SK-N-MC (cell line): ENCODE measurements at regions not wholly inside any gene's neighbourhood (a gene's known extent, or its start where the extent isn't known, plus 50 kb on each side); places are given as distances from the start of the nearest gene placed in this dataset.

Experiments used
- DNase-seq: peaks from one replicate; pipeline ENCODE4 v3.0.0-alpha.2; 2011; ENCODE audit warnings: low read depth, low spot score
- H3K27ac ChIP-seq: fragments of 200-600 bp; sonication (generic); 2 replicates; pipeline ENCODE4 v1.5.1; 2016; ENCODE audit warnings: mixed run types
- H3K36me3 ChIP-seq: fragments of 200-600 bp; sonication (generic); 2 replicates; pipeline ENCODE4 v1.6.1; 2017; ENCODE audit warnings: antibody characterized with exemption, low read length, mixed read lengths; ENCODE audit not compliant: insufficient read depth
- H3K4me3 ChIP-seq: fragments of 200-600 bp; sonication (generic); 2 replicates; pipeline ENCODE4 v1.5.1; 2016
- H3K9ac ChIP-seq: fragments of 200-600 bp; sonication (generic); 2 replicates; pipeline ENCODE4 v1.8.0; 2017; ENCODE audit warnings: mixed run types, mixed read lengths; ENCODE audit not compliant: insufficient read length
- H3K9me3 ChIP-seq: fragments of 200-600 bp; sonication (generic); 2 replicates; pipeline ENCODE4 v1.6.1; 2017; ENCODE audit warnings: low read depth, mild to moderate bottlenecking, antibody characterized with exemption, low read length, moderate library complexity, mixed read lengths
- EZH2 ChIP-seq: fragments of 200-600 bp; sonication (generic); IDR thresholded peaks from one replicate; pipeline ENCODE4 v1.6.1; 2017; ENCODE audit warnings: antibody characterized with exemption
- FOXP2 ChIP-seq: optimal IDR thresholded peaks from 2 replicates; pipeline ENCODE3; 2011; ENCODE audit warnings: mild to moderate bottlenecking, moderate library complexity; ENCODE audit not compliant: insufficient read depth; ENCODE audit errors: extremely low read length, control extremely low read depth
- POLR2AphosphoS5 ChIP-seq: IDR thresholded peaks from 2 replicates; pipeline ENCODE4 v1.6.1; 2012; ENCODE audit warnings: mild to moderate bottlenecking, low read depth, low read length, borderline replicate concordance

DNA sequence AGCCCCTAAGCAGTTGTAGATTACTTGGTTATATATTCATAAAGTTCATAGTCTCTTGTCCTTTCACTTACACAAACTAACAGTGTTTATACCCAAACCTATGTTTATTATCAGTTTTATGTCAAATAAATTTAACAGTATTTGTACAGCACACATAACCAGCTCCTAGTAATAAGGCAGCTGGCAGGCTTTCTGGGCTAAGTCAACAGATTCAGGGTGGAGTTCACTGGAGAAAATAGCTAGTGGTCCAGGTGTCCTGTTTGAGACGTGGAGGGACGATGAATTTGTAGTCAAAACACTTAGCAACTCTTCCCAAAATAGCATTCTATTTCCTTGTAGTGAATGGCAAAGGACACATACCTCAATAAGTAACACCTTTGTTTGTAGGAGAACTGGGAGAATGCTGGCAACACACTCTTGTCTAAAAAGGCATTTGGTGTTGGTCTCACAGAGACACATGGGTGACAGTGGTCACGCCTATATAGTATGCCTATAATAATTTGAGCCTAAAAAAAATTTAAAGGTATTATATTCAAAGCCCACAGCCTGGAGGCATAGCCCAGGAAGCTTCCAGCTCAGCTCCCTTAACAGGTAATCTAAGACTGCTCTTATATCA is 156.4 kb upstream of the CARMIL1 start:
- no peaks in the 10 kb centered on the region for H3K36me3 ChIP-seq
- H3K27ac ChIP-seq: no peak overlapping the region
- no peaks in the 10 kb centered on the region for H3K9me3 ChIP-seq
- no peak overlapping the region for H3K4me3 ChIP-seq
- no peak overlapping the region for H3K9ac ChIP-seq
- TF ChIP-seq FOXP2 (no peak), POLR2AphosphoS5 (no peak), EZH2 (no peak)
- DNase-seq: no peak

GRCh38 chr6:25124216-25124715 is 154.9 kb upstream of the CARMIL1 start:
- DNase-seq: no peak
- Histone ChIP-seq H3K4me3 (no peak overlapping the region), H3K9me3 (no peaks in the 10 kb centered on the region), H3K27ac (no peak overlapping the region), H3K9ac (no peak overlapping the region), H3K36me3 (no peaks in the 10 kb centered on the region)
- TF ChIP-seq POLR2AphosphoS5: no peak
- no peak for TF ChIP-seq EZH2
- no peak for TF ChIP-seq FOXP2

GRCh38 chr6:25125736-25126135 is 153.4 kb upstream of the CARMIL1 start:
- Histone ChIP-seq H3K36me3 (no peaks in the 10 kb centered on the region), H3K4me3 (no peak overlapping the region), H3K27ac (no peak overlapping the region), H3K9me3 (no peaks in the 10 kb centered on the region), H3K9ac (no peak overlapping the region)
- DNase-seq: no peak
- TF ChIP-seq POLR2AphosphoS5 (no peak), EZH2 (no peak), FOXP2 (no peak)

DNA sequence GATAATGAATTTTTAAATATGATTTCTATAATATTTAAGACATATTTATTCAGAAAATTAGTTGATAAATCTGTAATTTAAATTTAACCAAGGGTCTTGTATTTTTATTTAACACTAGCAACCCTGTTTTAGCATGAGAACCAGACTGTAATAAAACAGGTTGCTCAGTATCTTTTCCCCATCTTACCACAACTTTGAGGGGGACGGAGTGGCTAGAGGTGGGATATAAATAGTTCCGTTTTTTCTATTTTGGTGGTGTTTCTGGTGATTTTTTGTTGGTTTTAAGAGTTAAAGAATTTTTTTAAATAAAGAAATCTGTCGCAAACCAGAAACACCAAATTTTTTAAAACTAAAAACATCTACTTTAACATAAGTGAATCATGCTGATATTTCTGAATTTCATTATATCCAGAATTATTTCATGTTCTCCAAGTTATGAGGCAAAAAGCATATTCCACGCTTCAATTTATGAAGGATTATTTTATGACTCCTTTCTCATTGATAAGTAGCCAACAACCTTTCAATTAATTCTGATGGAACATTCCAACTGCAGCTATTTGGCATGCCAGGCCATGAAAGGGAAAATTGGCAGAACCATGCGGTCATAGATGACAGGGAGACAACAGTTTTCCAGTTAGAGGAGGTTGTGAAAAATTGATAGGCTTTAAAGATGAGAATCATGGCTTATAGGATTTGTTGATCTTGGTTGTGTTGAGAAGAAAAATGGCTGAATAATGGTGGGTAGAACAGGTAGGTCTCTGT is 151.9 kb upstream of the CARMIL1 start:
- H3K36me3 ChIP-seq: no peaks in the 10 kb centered on the region
- no peak overlapping the region for H3K4me3 ChIP-seq
- DNase-seq: no peak
- no peak for TF ChIP-seq FOXP2
- no peak overlapping the region for H3K9ac ChIP-seq
- H3K27ac ChIP-seq: no peak overlapping the region
- H3K9me3 ChIP-seq: no peaks in the 10 kb centered on the region

DNA sequence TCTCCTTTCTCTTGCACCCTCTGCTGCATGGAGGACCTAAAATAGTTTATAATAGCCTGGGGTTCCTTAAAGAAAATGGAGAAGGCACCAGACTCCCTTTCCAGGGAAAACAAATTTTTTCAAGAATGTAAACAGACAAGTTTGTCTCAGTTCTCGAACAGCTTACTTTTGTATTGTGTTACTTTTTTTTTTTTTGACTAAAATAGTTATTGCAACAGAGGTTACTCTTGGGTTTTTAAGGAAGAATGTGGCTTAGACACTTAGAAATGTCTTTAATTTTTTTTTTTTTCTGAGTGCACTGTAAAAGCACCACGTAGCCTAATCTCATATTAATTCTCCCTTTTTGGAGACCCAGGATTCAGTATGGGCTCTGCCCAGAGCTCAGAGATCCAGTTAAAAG is 148.7 kb upstream of the CARMIL1 start:
- Histone ChIP-seq H3K4me3 (no peak overlapping the region), H3K9me3 (peaks cover 2% of the 10 kb centered on the region; the same call in 1 of the 2 replicates), H3K36me3 (no peaks in the 10 kb centered on the region), H3K9ac (no peak overlapping the region), H3K27ac (no peak overlapping the region)
- TF ChIP-seq POLR2AphosphoS5 (no peak), FOXP2 (no peak), EZH2 (no peak)
- DNase-seq: no peak

DNA sequence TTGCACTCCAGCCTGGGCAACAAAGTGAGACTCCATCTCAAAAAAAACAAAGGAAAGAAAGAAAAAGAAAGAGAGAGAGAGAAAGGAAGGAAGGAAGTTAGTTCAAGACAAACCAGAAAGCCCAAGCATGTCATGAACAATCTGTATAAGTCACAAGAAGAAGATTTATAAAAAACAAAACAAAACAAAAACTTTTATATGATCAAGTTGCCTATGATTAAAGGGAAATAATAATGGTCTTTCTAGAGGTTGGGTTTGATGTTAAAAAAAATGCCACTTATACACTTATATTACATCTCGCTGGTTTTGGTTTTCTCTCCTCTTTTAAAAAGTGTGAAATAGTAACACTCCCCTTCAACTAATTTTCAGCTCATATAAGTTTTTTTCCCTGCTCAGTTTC is 146.2 kb upstream of the CARMIL1 start:
- TF ChIP-seq EZH2 (no peak), POLR2AphosphoS5 (no peak), FOXP2 (no peak)
- no peaks in the 10 kb centered on the region for H3K36me3 ChIP-seq
- DNase-seq: no peak

DNA sequence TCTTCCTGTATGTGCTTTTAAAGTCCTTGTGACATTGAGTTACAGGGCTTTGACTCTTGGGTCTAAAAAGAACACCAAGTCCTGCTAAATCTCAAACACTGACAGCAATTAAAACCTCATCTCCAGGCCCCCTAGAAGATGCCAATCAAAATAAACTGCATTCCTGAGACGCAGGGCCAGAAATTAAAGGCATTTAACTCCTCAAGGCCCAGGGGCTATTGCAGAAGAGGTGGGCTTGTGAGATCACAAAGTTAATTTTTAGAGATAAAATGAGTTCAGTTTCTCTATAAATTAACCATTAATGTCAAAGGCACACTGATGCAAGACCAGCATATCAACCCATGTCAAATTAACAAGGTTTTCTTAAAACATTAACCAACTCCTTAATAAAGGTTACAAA is 145.6 kb upstream of the CARMIL1 start:
- H3K9me3 ChIP-seq: peaks cover 2% of the 10 kb centered on the region; the same call in 1 of the 2 replicates
- H3K36me3 ChIP-seq: no peaks in the 10 kb centered on the region
- H3K9ac ChIP-seq: no peak overlapping the region
- H3K4me3 ChIP-seq: no peak overlapping the region
- no peak overlapping the region for H3K27ac ChIP-seq
- TF ChIP-seq EZH2: no peak
- no peak for TF ChIP-seq FOXP2
- TF ChIP-seq POLR2AphosphoS5: no peak
- no peak for DNase-seq

More for the DNA sequence above, 146.2 kb upstream of the CARMIL1 start:
- Histone ChIP-seq H3K9me3 (peaks cover 2% of the 10 kb centered on the region; the same call in 1 of the 2 replicates), H3K27ac (no peak overlapping the region), H3K4me3 (no peak overlapping the region), H3K9ac (no peak overlapping the region)

GRCh38 chr6:25136854-25137253 is 142.3 kb upstream of the CARMIL1 start:
- DNase-seq: no peak
- Histone ChIP-seq H3K4me3 (no peak overlapping the region), H3K9me3 (peaks cover 2% of the 10 kb centered on the region; the same call in 1 of the 2 replicates), H3K27ac (no peak overlapping the region), H3K9ac (no peak overlapping the region), H3K36me3 (no peaks in the 10 kb centered on the region)
- TF ChIP-seq EZH2 (no peak), FOXP2 (no peak), POLR2AphosphoS5 (no peak)
